Activated CD8-positive, alpha-beta T cell treated with anti-CD3 and anti-CD28 coated beads for 36 hours (primary cell): ENCODE measurements at regions not wholly inside any gene's neighbourhood (a gene's known extent, or its start where the extent isn't known, plus 50 kb on each side); places are given as distances from the start of the nearest gene placed in this dataset.

Experiments used
- ATAC-seq: fragments of 200-7000 bp; cut with Tn5 transposase; one replicate; pipeline ENCODE4 v1.10.0; 2021; ENCODE audit warnings: mild to moderate bottlenecking, moderate library complexity
- CTCF ChIA-PET: fragments of 350-600 bp; sonication (Branson Sonifier 250); formaldehyde crosslinking; loops from one replicate; lab custom pipeline; 2021; ENCODE audit warnings: antibody characterized with exemption; lab: Charles Lee
- POLR2A ChIA-PET: fragments of 350-600 bp; sonication (Branson Sonifier 250); formaldehyde crosslinking; loops from one replicate; lab custom pipeline; 2021; ENCODE audit warnings: antibody characterized with exemption; lab: Charles Lee
- DNase-seq: peaks from one replicate; pipeline ENCODE4 v3.0.0-alpha.2; 2020
- H3K27ac Mint-ChIP-seq: one replicate; pipeline ENCODE4 v1.8.0; 2021; ENCODE audit warnings: mild to moderate bottlenecking, mixed read lengths
- H3K27me3 Mint-ChIP-seq: one replicate; pipeline ENCODE4 v1.8.0; 2021; ENCODE audit warnings: mixed read lengths
- H3K36me3 Mint-ChIP-seq: one replicate; pipeline ENCODE4 v1.8.0; 2021; ENCODE audit warnings: low read depth, mixed read lengths
- H3K4me1 Mint-ChIP-seq: one replicate; pipeline ENCODE4 v1.8.0; 2021; ENCODE audit warnings: low read depth, mixed read lengths
- H3K4me3 Mint-ChIP-seq: one replicate; pipeline ENCODE4 v1.8.0; 2021; ENCODE audit warnings: mild to moderate bottlenecking, moderate library complexity, mixed read lengths
- H3K9me3 Mint-ChIP-seq: one replicate; pipeline ENCODE4 v1.8.0; 2021; ENCODE audit warnings: mixed read lengths
- CTCF ChIP-seq: fragments of 200-600 bp; IDR thresholded peaks from one replicate; pipeline ENCODE4 v1.8.0; 2022; ENCODE audit warnings: antibody characterized with exemption, mild to moderate bottlenecking
- intact Hi-C: fragments of 100-400 bp; cut with micrococcal nuclease; formaldehyde crosslinking; loops from one replicate; pipeline ENCODE4 v1.10.0; 2022

- ChIA-PET CTCF (no interaction called here), POLR2A (no interaction called here)
- H3K36me3 Mint-ChIP-seq: no peaks in the 10 kb centered on the region
- DNase-seq: no peak
- no peak for ATAC-seq
- no peak for TF ChIP-seq CTCF
- H3K9me3 Mint-ChIP-seq: no peaks in the 10 kb centered on the region
- no peaks in the 10 kb centered on the region for H3K4me1 Mint-ChIP-seq
- intact Hi-C loops: no loop called here
- H3K4me3 Mint-ChIP-seq: no peak overlapping the region
- no peak overlapping the region for H3K27ac Mint-ChIP-seq
- peaks cover 3% of the 10 kb centered on the region for H3K27me3 Mint-ChIP-seq
Observed at GRCh38 chr2:124241-124880, 78.1 kb upstream of the FAM110C start.

DNA sequence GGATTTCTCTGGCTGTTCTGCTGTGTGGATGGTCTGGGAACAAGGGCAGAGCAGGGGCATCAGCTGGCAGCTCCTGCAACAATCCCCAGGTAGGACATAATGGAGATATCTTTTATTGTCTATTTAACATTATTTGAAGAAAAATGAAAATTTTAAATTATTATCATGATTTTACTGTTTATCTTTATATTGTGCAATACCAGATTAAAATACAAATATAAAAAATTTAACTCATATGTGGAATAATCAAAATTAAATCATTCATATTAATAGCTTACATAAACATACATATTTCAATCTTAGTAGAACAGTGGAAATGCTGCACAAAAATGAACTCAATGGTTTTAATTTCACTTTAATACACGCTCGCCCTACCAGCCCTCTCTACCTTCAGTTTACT is 70.6 kb upstream of the FAM110C start:
- ChIA-PET POLR2A (no interaction called here), CTCF (no interaction called here)
- H3K9me3 Mint-ChIP-seq: no peaks in the 10 kb centered on the region
- DNase-seq (no peak), ATAC-seq (no peak)
- peaks cover 4% of the 10 kb centered on the region for H3K27me3 Mint-ChIP-seq
- no peak overlapping the region for H3K27ac Mint-ChIP-seq
- H3K36me3 Mint-ChIP-seq: no peaks in the 10 kb centered on the region
- H3K4me1 Mint-ChIP-seq: no peaks in the 10 kb centered on the region
- no peak overlapping the region for H3K4me3 Mint-ChIP-seq
- no peak for TF ChIP-seq CTCF
- intact Hi-C loops: no loop called here

DNA sequence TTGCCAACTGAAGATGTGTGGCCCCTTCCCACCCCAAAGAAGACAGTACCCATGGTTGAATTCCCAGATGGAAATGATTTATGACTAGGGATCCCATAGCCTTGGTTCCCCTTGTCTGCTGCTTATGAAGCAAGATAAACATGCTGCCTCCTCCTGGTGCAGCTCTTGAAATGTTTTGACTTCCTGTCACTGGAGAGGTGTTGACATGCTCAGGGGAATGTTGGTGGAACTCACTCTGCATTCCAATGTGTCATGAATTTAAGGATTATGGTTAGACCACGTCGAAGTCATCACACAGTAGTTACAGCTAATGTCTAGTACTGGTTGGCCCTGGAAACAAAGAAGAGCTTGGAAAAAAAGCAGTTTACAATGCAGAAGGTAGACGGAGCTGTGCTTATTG is 69.0 kb upstream of the FAM110C start:
- no peak for DNase-seq
- no peak overlapping the region for H3K27ac Mint-ChIP-seq
- H3K36me3 Mint-ChIP-seq: no peaks in the 10 kb centered on the region
- H3K27me3 Mint-ChIP-seq: peaks cover 4% of the 10 kb centered on the region
- CTCF ChIA-PET: no interaction called here
- H3K9me3 Mint-ChIP-seq: no peaks in the 10 kb centered on the region
- intact Hi-C loops: no loop called here
- no peak for TF ChIP-seq CTCF
- H3K4me3 Mint-ChIP-seq: no peak overlapping the region
- POLR2A ChIA-PET: no interaction called here
- H3K4me1 Mint-ChIP-seq: no peaks in the 10 kb centered on the region
- ATAC-seq: no peak

DNA sequence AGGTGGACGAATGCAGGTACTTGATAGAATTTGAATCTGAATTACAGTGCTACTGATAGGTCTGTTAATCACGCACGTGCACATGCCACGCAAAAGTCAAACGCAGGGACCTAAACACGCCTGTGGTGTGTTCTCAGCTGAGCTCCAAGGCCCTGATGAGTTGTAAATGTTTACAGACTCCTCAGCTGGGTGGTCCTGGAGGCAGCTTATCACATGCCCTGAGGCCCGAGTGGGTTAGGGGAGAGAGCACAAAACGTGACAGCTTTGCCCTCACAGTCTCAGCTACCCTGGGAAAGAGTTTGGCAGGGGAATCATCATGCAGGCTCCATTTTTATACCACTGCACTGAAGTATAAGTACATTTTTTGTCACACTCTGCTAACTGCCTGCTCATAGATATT is 68.3 kb upstream of the FAM110C start:
- H3K27me3 Mint-ChIP-seq: peaks cover 4% of the 10 kb centered on the region
- no peak overlapping the region for H3K27ac Mint-ChIP-seq
- no peaks in the 10 kb centered on the region for H3K36me3 Mint-ChIP-seq
- H3K4me3 Mint-ChIP-seq: no peak overlapping the region
- DNase-seq: no peak
- TF ChIP-seq CTCF: no peak
- ATAC-seq: no peak
- no peaks in the 10 kb centered on the region for H3K9me3 Mint-ChIP-seq
- intact Hi-C loops: no loop called here
- H3K4me1 Mint-ChIP-seq: no peaks in the 10 kb centered on the region
- CTCF ChIA-PET: no interaction called here
- POLR2A ChIA-PET: no interaction called here

- no peak overlapping the region for H3K27ac Mint-ChIP-seq
- CTCF ChIA-PET: no interaction called here
- H3K4me1 Mint-ChIP-seq: no peaks in the 10 kb centered on the region
- POLR2A ChIA-PET: no interaction called here
- DNase-seq: no peak
- no peak for TF ChIP-seq CTCF
- intact Hi-C loops: no loop called here
- H3K4me3 Mint-ChIP-seq: no peak overlapping the region
- peaks cover 4% of the 10 kb centered on the region for H3K36me3 Mint-ChIP-seq
- H3K9me3 Mint-ChIP-seq: peaks cover 17% of the 10 kb centered on the region
- ATAC-seq: no peak
- H3K27me3 Mint-ChIP-seq: peaks cover 4% of the 10 kb centered on the region
Observed at GRCh38 chr2:109998-110397, 63.7 kb upstream of the FAM110C start.
